HL-60 (cell line): ENCODE measurements at regions not wholly inside any gene's neighbourhood (a gene's known extent, or its start where the extent isn't known, plus 50 kb on each side); places are given as distances from the start of the nearest gene placed in this dataset.

Experiments used
- CTCF ChIP-seq: IDR thresholded peaks from one replicate; pipeline ENCODE4 v1.5.1; 2011; ENCODE audit warnings: low read length, control low read depth, inconsistent platforms; ENCODE audit not compliant: insufficient read depth
- POLR2AphosphoS5 ChIP-seq: IDR thresholded peaks from 2 replicates; pipeline ENCODE4 v1.6.1; 2012; ENCODE audit warnings: low read depth

- TF ChIP-seq CTCF = no peak
- no peak for TF ChIP-seq POLR2AphosphoS5
Measured at GRCh38 chr3:115348951-115349745, 202.1 kb upstream of the ZBTB20 start.
